GM21737 (cell line): ENCODE measurements at regions not wholly inside any gene's neighbourhood (a gene's known extent, or its start where the extent isn't known, plus 50 kb on each side); places are given as distances from the start of the nearest gene placed in this dataset.

Source experiments
- ATAC-seq: cut with Tn5 transposase; IDR thresholded peaks from one replicate; pipeline ENCODE4 v1.9.1; 2021; ENCODE audit warnings: mild to moderate bottlenecking, moderate library complexity; ENCODE audit not compliant: unreplicated experiment

- no peak for ATAC-seq
Observed at GRCh38 chr3:31364711-31365110, 168.0 kb upstream of the STT3B start.

GRCh38 chr3:31367518-31367917 is 165.2 kb upstream of the STT3B start:
- ATAC-seq: no peak

GRCh38 chr3:31369637-31370379 is 162.9 kb upstream of the STT3B start:
- no peak for ATAC-seq

DNA sequence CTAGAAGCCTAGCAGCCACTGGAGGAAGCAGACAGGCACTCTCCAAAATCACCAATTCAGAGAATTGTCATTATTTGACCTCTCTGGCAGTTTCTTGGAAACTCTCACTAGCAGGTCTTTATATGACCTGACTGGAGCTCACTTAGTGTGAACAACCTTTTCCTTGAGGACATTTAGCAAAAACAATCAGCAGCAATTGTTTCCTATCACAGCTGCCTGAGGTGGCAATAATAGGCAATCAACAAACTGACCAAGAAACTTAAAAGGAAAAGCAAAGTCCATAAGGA is 162.4 kb upstream of the STT3B start:
- no peak for ATAC-seq

- no peak for ATAC-seq
Observed at GRCh38 chr3:31370681-31371080, 162.0 kb upstream of the STT3B start.

DNA sequence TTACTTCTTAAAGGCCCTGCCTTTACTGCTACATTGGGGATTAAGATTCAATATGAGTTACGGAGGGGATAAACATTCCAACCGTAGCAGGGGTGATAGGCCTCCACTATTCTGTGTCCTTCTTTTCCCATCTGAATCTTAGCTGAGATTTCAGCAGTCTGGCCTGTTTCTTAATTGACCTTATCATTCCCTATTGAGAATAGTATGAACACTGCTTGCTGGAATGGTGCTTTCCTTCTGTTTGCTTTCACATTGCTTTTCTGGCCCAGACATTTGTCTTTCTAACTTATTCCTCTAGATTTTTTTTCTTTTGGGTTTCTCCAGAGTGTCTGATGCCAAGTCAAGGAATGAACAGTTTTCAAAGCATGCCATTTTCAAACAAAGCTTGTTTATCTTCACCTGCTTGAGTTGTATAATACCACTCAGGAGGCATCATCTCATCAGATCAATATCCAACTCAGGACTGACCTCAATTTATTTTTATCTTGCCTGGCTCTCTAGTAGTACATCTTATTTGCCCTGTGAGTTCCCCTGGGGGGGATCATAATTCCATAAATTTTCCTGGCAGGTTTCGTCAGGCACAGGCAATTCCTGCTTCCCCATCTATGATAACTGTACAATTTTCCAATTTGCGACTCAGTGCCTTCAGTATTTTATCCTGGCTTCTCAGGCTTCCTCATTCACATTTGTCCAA is 161.1 kb upstream of the STT3B start:
- no peak for ATAC-seq

GRCh38 chr3:31373681-31374080 is 159.0 kb upstream of the STT3B start:
- no peak for ATAC-seq

- no peak for ATAC-seq
Observed at GRCh38 chr3:31377045-31377642, 155.6 kb upstream of the STT3B start.

GRCh38 chr3:31378231-31378630 is 154.5 kb upstream of the STT3B start:
- no peak for ATAC-seq

DNA sequence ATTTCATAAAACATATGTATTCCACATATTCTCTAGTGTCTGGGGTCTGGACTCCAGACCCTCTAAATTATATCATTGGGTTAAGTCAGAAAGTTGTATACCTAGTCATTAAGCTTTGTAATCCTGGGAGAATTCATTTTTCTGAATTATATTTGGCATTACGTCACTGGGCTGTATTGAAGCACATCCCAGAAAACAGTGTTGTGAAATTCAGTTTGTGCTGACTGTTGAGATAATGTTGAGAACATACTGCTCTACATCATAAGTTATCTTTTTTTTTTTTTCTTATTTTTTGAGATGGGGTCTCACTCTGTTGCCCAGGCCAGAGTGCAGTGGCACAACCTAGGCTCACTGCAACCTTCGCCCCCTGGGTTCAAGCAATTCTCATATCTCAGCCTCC is 153.1 kb upstream of the STT3B start:
- no peak for ATAC-seq

GRCh38 chr3:31382856-31383255 is 149.9 kb upstream of the STT3B start:
- no peak for ATAC-seq

- no peak for ATAC-seq
Observed at GRCh38 chr3:31384117-31384516, 148.6 kb upstream of the STT3B start.

DNA sequence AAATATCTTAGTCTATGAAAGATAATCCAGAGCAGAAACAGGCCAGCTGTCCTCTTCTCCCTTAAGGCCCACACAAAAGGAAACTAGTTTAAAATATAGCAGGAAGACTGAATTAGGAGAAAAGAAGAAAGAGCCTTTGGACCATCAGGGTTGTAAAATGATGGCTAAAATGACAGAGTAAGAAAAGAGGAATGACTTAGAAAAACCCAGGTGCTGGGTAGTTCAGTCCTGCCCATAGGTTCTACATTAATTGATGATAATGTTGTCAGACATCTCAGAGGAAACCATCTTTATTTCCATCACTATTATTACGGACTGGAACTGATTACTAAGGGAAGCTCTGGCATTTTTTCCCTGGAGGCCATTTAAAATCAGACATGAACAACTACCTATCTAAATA is 142.8 kb upstream of the STT3B start:
- no peak for ATAC-seq

- no peak for ATAC-seq
Observed at GRCh38 chr3:31390466-31390865, 142.3 kb upstream of the STT3B start.

- no peak for ATAC-seq
Observed at GRCh38 chr3:31391150-31391549, 141.6 kb upstream of the STT3B start.

DNA sequence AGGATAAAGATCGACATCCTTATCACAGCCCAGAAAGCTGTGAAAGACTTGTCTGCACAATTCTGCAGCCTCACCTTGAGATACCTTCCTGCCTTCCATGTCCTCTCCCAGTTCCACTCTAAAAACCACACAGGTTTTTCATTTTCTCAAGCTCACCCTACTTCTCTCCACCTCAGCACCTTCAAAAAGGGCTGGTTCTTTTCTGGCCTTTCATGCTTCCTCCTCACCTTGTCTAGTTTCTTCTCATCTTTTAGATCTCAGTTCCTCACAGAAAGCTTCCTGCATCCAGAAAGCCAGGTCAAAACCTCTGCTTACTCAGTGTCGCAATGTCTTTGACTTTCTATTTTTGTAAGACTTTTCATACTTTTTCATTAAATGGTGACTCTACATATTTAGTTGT is 140.2 kb upstream of the STT3B start:
- no peak for ATAC-seq

DNA sequence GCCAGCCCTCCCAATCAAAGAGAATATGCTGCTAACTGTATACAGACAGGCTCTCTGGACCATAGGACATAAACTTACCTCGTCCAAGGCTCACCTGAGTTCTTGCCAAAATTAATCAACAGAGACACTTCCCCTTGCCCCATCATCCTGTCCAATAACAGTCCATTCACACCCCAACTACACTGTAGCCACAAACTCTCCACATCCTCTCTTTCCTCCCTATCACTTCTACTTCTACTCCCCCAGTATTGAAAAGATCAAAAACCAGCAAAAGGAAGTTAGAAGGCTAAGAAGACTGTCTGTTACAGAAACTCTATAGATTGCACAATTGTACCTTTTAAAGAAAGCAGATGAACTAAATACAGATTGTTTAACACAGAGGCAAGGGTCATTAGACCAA is 133.5 kb upstream of the STT3B start:
- ATAC-seq: no peak

- no peak for ATAC-seq
Observed at GRCh38 chr3:31402117-31402516, 130.6 kb upstream of the STT3B start.

DNA sequence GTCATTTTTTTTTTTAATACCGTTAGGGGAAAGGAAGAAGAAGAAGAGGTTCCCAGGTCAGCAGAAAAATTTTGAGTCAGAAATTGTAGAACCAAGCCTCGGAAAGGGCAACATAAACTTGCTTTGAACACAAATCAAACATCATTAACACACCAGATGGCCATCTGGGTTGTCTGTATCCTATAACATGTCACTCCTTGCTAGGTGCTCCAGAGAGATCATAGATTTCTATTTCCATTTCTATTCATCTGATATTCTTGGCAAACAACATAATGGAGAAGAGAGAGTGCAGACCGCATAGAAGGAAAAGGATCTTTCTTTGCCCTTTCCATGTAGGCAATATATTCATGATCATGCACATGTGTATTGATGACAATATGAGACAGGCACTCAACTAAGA is 129.5 kb upstream of the STT3B start:
- no peak for ATAC-seq

DNA sequence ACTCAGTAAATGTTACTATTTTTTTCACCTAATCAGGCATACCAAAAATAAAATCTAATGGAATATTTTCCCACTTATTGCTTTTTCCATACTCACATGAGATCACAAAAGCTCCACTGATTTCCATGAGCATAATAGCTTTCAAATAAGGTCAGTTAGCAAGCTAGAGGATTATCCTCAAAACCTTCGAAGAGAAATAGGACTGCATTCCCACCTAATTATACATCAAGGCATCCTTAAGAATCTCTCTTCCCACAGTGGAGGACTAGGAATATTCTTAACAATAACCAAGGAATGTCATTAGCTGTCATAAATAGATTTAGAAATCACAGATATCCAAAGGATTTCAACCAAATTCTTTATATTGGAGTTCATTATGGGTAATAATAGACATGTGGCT is 127.9 kb upstream of the STT3B start:
- ATAC-seq: no peak

GRCh38 chr3:31405515-31405914 is 127.2 kb upstream of the STT3B start:
- ATAC-seq: no peak

DNA sequence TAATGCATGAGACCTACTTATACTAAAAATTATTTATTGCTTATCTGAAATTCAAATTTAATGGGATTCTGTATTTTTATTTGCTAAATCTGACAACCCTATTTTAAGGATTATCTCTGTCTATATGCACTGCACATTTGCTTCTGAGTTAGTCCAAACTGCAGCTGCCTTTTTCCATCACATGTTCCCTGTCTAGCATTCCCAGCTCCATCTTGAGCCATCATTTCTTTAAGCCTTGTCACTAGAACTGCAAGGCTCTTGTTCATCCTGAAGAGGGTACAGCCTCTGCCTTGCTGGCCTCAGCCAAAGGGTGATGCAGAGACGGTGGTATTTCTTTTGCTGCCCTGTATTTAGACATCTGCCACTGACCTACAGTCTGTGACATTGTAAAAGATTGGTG is 125.8 kb upstream of the STT3B start:
- no peak for ATAC-seq

- ATAC-seq: no peak
Observed at GRCh38 chr3:31407665-31408064, 125.1 kb upstream of the STT3B start.
